ENCODE measurements at regions not wholly inside any gene's neighbourhood (a gene's known extent, or its start where the extent isn't known, plus 50 kb on each side); places are given as distances from the start of the nearest gene placed in this dataset.
"Not testable (repeated sequence)": the region's sequence is repeated elsewhere in the genome, so short reads cannot be mapped to it uniquely, and the experiment has no call there.

DNA sequence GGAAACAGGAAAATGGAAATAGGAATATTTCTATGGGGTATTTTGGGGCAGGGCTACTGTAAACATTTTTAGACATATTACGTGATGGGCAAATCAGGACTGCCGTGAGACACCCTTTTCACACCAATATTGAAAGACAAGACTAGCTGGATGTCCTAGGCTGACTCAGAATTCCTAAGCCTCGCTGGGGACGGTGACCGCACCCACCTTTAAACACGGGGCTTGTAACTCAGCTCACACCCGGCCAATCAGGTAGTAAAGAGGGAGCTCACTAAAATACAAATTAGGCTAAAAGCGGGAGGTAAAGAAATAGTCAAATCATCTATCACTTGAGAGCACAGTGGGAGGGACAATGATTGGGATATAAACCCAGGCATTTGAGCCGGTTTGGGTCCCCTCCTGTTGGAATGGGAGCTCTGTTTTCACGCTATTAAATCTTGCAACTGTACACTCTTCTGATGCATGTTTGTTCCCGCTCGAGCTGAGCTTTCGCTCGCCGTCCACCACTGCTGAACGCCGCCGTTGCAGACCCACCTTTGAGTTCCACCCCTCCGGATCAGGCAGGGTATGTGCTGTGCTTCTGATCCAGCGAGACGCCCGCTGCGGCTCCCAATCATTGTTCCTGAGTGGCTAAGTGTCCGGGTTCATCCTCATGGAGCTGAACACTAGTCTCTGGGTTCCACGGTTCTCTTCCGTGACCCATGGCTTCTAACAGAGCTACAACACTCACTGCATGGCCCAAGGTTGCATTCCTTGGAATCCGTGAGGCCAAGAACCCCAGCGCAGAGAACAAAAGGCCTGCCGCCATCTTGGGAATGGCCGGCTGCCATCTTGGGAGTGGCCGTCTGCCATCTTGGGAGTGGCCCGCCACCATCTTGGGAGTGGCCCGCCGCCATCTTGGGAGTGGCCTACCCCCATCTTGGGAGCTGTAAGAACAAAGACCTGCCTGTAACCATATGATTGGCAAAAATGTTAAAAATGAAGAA is 152.6 kb downstream of the CRLF2 start:
- DNase-seq (ENCODE audit: low spot score): no peak

DNA sequence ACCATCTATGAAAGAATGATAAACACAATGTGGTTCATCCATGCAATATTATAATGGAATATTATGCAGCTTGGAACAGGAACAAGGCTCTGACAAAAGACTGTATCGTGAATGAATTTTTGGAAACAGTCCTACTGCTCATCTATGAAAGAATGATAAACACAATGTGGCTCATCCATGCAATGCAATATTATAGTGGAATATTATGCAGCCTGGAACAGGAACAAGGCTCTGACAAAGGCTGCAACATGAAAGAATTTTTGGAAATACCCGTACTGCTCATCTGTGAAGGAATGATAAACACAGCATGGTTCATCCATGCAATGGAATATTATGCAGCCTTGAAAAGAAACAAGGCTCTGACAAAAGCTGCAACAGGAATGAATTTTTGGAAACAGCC is 158.8 kb downstream of the CRLF2 start:
- DNase-seq (ENCODE audit: low spot score): not testable (repeated sequence)

DNA sequence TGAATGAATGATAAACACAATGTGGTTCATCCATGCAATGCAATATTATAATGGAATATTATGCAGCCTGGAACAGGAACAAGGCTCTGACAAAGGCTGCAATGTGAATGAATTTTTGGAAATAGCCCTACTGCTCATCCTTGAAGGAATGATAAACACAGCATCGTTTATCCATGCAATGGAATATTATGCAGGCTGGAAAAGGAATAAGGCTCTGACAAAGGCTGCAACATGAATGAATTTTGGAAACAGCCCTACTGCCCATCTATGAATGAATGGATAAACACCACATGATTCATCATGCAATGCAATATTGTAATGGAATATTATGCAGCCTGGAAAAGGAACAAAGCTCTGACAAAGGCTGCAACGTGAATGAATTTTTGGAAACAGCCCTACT is 159.4 kb downstream of the CRLF2 start:
- DNase-seq (ENCODE audit: low spot score): no peak

DNA sequence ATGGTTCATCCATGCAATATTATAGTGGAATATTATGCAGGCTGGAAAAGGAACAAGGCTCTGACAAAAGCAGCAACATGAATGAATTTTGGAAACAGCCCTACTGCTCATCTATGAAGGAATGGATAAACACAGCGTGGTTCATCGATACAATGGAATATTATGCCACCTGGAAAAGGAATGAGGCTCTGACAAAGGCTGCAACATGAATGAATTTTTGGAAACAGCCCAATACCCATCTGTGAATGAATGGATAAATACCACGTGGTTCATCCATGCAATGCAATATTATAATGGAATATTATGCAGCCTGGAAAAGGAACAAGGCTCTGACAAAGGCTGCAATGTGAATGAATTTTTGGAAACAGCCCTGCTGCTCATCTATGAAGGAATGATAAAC is 160.4 kb downstream of the CRLF2 start:
- no peak for DNase-seq (ENCODE audit: low spot score)

DNA sequence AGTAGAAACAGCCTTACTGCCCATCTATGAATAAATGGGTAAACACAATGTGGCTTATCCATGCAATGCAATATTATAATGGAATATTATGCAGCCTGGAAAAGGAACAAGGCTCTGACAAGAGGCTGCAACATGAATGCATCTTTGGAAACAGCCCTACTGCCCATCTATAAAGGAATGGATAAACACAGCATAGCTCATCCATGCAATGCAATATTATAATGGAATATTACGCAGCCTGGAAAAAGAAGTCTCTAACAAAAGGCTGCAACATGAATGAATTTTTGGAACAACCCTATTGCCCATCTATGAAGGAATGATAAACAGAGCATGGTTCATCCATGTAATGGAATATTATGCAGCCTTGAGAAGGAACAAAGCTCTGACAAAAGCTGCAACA is 161.0 kb downstream of the CRLF2 start:
- no peak for DNase-seq (ENCODE audit: low spot score)

DNA sequence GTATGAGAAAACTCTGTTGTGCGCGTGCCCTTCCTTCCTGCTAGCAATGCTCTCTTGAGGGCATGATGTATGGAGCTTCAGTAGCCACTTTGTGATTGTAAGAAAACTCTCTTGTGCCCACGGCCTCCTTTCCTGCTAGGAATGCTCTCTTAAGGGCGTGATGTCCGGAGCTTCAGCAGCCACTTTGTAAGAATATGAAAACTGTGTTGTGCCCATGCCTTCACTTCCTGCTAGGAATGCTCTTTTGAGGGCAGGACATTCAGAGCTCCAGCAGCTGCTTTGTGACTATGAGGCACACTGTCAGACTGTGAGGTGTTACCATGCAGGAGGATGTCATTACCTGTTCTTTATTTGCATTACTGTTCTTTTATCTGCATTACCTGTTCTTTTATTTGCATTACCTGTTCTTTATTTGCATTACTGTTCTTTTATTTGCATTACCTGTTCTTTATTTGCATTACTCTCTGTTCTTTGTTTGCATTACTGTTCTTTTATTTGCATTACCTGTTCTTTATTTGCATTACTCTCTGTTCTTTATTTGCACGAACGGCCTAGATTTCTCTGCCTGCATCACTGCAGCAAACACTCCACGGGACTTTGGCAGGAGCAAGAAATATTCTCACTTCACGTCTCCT is 166.7 kb downstream of the CRLF2 start:
- DNase-seq (ENCODE audit: low spot score): no peak

DNA sequence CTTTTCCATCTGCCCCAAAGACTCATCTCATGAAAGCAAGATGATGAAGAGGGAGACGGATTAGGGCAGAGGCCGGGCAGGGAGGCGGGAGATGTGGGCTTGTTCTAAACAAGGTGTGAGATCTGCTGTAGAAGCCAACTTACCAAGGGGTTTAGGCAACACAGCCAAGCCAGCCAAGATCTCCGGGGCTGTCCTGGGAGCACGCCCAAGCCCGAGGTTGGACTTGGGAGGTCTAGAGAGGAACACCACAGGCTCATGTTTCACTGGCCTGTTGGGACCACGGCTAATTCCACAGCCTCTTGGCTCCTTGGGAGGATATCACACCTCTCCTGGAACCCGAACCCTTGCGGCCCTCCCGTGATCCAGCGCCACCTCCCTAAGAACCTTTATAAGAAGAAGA is 171.4 kb downstream of the CRLF2 start:
- DNase-seq (ENCODE audit: low spot score): no peak

DNA sequence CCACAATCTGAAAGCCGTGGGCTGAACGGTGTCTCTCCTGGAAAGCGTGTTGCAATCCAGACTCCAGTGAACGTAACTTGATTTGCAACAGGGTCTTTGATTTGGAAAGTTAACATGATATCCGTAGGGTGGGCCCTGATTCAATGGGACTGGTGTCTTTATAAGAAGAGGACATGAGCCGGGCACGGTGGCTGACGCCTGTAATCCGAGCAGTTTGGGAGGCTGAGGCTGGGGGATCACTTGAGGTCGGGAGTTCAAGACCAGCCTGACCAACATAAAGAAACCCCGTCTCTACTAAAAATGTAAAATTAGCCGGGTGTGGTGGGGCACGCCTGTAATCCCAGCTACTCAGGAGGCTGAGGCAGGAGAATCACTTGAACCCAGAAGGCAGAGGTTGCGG is 176.5 kb downstream of the CRLF2 start:
- DNase-seq (ENCODE audit: low spot score): not testable (repeated sequence)

DNA sequence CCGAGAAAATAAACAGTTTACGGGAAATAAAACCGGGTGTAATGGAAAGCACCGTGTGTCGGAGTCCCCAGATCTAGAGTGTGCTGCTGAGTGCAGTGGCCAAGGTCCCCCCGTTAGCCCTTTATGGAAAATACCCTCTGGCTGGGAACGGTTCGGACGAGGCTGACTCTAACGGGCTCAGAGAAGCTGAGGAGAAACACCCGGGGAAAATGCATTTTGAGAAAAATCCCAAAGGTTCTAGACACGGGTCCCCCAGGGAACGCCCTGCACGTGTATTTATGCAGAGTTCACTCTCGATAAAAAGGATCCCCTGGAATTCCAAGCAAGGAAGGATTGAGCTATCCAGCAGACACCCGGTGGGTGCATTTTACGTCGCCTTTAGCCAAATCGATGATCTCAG is 177.2 kb downstream of the CRLF2 start:
- no peak for DNase-seq (ENCODE audit: low spot score)

DNA sequence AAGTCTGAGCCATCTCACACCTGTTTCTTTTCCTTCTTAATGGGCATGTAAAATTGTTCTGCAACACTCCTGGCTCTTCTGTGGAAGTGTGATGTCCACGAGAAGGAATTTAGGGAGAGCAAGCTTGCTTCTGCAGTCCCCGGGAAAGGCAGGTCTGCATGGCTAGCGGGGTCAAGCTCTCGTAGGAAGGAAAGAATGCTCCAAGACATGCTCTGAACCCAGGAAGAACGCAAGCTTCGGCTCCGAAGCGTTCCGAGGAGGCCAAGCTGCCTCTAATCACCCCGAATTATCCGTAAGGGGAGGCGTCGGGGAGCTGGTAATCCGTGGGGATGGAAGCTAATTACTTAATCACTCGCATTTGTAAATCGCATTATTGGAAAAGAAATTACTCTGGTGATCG is 177.7 kb downstream of the CRLF2 start:
- no peak for DNase-seq (ENCODE audit: low spot score)

DNA sequence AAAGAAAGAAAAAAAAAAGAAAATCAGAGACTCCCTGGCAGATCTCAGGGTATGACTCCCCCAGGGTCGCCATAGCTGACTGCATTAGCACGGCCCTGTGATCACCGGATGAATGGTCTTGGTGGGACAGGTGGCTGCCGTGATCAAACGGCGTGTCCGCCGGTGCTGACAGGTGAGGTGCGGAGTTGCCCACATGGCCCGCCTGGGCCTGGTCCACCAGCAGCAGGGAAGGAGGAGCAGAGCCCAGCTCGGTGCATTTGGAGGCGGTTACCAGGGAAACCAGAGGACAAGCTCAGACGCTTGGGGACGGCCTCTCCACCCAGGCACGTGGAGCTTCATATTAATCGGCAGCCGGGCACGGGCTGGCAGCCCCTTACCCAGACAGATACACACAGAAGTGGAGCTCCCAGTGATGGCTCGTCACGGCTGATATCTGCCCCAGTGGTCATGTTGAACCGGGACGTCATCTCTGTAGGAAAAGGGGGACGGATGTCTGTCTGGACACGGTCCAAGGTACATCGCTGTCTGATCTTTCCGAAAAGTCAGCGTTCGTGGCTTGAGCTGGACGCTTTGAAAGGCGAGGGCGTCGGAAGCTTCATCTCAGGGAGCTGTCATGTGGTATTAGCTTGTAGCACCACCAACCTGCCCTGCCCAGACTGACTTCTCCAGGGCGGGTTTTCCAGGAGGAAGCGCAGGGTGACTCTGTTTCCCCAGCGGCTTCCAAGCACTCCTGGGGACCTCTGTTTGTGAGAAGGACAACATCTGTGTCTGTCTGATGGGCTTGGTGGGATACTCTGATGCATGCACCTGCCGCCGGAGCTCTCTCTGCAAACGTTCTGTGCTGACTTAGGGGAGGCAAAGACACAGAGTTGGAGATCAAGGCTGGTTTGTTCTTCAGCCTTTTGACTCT is 180.7 kb downstream of the CRLF2 start:
- DNase-seq (ENCODE audit: low spot score): no peak

DNA sequence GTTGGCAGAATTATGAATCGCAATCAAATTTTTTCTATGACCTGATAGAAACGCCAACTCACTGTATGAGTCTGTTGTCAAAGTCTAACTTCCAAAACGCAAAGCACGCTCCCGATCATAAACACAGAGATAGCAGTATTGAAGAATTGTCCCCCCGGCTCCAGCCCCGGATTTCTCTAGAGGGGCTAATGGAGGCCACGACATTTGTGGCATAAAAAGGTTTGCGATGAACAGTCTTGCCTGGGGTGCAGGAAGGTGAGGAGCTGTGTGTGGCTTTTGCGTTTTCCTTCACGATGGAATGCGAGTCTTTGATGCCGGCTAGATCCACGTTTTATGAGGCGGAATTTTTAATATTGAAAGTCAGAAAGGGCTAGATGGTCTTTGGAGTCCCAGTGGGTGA is 183.0 kb downstream of the CRLF2 start:
- DNase-seq (ENCODE audit: low spot score): no peak

DNA sequence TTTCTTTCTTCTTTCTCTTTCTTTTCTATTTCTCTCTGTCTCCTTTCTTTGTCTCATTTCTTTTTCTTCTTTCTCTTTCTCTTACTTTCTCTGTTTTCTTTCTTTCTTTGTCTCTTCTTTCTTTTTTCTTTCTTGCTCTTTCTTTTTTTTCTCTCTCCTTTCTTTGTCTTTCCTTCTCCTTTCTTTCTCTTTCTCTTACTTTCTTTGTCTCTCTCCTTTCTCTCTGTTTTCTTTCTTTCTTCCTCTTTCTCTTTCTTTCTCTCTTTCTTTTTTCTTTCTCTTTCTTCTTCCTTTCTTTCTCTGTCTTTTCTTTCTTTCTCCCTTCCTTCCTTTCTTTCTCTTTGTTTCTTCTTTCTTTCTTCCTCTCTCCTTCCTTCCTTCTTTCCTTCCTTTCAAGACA is 184.8 kb downstream of the CRLF2 start:
- no peak for DNase-seq (ENCODE audit: low spot score)

DNA sequence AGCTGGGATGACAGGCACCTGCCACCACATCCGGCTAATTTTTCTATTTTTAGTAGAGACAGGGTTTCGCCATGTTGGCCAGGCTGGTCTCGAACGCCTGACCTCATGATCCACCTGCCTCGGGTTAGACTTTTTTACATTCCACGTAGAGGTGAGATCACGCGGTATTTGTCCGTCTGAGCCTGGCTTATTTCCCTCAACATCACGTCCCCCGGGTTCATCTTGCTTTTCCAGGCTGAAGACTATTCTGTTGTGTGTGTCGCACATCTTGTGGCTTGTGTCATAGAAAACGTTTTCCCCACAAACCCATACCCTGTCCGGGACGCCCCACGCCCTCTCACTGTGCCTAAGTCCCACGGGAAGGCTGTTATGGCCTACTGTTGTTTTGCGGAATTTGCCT is 185.3 kb downstream of the CRLF2 start:
- DNase-seq (ENCODE audit: low spot score): no peak

DNA sequence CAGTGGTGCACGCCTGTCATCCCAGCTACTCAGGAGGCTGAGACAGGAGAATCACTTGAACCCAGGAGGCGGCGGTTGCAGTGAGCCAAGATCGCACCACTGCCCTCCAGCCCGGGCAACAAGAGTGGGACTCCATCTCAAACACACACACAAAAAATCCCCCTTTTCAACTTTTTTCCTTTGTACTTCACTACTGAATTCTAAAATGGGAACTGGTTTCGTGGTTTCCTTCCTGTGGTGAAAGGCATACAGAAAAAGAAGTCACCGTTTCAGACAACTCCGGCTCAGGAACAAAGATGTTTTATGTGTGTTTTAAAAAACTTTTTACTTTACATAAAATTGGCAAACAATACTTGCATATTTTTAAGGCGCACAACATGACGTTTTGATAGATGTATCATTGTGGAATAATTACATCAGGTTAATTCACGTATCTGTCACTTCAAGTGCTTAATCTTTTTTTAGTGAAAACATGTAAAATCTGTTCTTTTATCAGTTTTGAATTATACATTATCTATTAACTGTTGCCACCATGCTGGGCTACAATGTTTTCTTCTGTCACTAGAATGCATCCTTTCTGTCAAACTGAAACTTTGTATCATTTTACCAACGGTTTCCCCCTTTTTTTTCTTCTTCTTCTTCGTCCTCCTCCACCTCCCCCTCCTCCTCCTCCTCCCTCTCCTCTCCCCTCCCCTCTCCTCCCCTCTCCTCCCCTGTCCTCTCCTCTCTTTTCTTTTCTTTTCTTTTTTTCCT is 186.0 kb downstream of the CRLF2 start:
- no peak for DNase-seq (ENCODE audit: low spot score)

DNA sequence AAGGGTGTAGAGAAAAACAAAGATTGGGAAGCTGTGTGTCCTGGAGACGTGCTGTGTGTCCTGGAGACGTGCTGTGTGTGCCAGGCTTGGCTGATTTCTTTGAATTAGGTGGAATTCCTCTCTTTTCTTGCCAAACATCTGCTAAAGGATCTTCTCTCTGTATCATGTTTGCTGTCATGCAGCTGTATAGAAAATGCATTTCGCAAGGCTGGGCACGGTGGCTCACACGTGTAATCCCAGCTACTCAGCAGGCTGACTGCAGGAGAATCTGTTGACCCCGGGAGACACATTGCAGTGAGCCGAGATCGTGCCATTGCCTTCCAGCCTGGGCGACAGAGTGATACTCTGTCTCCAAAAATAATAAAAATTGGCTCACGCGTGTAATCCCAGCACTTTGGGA is 187.0 kb downstream of the CRLF2 start:
- DNase-seq (ENCODE audit: low spot score): no peak

DNA sequence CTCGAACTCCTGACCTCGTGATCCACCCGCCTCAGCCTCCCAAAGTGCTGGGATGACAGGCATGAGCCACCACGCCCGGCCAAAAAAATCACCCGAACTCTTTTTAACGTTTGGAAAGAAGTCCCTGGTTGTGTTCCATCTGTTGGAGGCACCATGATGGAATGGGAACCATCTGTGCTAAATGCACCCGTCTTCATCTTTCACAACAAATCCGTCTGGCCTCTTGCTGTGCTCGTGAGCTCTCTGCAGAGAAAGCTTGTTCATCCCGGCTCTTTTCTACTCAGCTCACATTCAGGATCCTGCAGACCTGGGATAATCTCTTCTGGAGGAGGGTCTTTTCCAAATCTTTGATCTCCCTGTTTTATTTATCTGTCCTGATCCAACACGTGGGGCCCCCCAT is 188.8 kb downstream of the CRLF2 start:
- no peak for DNase-seq (ENCODE audit: low spot score)

DNA sequence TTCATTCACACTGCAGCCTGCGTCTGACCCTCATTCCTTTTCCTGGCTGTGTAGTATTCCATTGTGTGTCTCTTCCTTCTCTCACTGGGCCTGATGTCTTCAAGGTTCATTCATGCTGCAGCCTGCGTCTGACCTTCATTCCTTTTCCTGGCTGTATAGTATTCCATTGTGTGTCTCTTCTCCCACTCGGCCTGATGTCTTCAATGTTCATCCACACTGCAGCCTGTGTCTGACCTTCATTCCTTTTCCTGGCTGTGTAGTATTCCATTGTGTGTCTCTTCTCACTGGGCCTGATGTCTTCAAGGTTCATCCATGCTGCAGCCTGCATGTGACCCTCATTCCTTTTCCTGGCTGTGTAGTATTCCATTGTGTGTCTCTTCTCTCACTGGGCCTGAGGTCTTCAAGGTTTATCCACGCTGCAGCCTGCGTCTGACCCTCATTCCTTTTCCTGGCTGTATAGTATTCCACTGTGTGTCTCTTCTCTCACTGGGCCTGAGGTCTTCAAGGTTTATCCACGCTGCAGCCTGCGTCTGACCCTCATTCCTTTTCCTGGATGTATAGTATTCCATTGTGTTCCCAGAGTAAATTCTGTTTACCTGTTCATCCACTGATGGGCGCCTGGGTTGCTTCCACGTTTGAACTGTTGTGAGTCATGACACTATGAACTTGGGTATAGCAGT is 191.0 kb downstream of the CRLF2 start:
- DNase-seq (ENCODE audit: low spot score): not testable (repeated sequence)

DNA sequence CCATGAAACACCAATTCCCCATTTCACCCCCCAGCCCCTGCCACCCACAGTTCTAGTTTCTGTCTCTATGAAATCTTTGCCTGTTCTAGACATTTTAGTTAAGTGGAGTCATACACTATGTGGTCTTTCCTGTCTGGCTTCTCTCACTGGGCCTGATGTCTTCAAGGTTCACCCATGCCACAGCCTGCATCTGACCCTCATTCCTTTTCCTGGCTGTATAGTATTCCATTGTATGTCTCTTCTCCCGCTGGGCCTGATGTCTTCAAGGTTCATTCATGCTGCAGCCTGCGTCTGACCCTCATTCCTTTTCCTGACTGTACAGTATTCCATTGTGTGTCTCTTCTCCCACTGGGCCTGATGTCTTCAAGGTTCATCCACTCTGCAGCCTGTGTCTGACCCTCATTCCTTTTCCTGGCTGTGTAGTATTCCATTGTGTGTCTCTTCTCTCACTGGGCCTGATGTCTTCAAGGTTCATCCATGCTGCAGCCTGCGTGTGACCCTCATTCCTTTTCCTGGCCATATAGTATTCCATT is 191.7 kb downstream of the CRLF2 start:
- no peak for DNase-seq (ENCODE audit: low spot score)

DNA sequence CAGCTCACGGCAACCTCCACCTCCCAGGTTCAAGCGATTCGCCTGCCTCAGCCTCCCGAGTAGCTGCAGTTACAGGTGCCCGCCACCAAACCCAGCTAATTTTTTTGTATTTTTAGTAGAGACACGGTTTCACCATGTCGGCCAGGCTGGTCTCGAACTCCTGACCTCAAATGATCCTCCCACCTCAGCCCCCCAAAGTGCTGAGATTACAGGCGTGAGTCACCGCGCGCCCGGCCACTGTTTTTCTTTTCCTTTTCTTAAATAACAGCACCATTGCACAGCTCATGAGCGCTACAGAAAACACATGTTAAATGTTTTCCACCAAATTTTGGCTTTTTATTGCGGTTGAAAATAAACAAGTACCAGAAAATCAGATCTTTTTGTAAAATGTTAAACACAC is 195.5 kb downstream of the CRLF2 start:
- DNase-seq (ENCODE audit: low spot score): not testable (repeated sequence)

DNA sequence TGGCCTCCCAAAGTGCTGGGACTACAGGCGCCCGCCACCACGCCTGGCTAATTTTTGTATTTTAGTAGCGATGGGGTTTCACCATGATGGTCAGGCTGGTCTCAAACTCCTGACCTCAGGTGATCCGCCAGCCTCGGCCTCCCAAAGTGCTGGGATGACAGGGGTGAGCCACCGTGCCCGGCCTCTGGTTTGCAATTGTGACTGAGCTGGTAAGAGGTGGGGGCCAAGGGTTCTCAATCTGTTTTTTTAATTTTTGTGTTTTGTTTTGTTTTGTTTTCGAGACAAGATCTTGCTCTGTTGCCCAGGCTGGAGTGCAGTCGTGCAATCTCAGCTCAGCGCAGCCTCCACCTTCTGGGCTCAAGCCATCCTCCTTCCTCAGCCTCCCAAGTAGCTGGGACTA is 196.2 kb downstream of the CRLF2 start:
- DNase-seq (ENCODE audit: low spot score): not testable (repeated sequence)
